ENCODE measurements at regions not wholly inside any gene's neighbourhood (a gene's known extent, or its start where the extent isn't known, plus 50 kb on each side); places are given as distances from the start of the nearest gene placed in this dataset.
A peak's percentile ranks its signal among the peaks of the same experiment; 100 is the strongest.

- Histone ChIP-seq H3K27me3 (ENCODE audit: insufficient read depth, low read length, poor library complexity, severe bottlenecking) (no peaks in the 10 kb centered on the region), H3K9me3 (ENCODE audit: low read length) (no peaks in the 10 kb centered on the region), H3K27ac (ENCODE audit: low read depth, low read length) (no peak overlapping the region), H3K4me3 (ENCODE audit: low read length) (no peak overlapping the region), H3K36me3 (ENCODE audit: insufficient read depth, low read length) (no peaks in the 10 kb centered on the region), H3K4me1 (ENCODE audit: insufficient read depth, low read length) (no peaks in the 10 kb centered on the region)
- Mint-ChIP-seq H3K36me3 (no peaks in the 10 kb centered on the region), H3K27me3 (peaks cover 0 to 1% of the 10 kb centered on the region in 2 donors), H3K4me3 (no peak overlapping the region), H3K27ac (no peak overlapping the region), H3K4me1 (peaks cover 7 to 14% (median 13%) of the 10 kb centered on the region in 3 donors), H3K9me3 (no peaks in the 10 kb centered on the region)
- DNase-seq: no peak
- ChIA-PET POLR2A (no interaction called here), CTCF (no interaction called here)
Measured at GRCh38 chr5:34497470-34497808, 158.7 kb upstream of the RAI14 start.

- no peaks in the 10 kb centered on the region for H3K9me3 Mint-ChIP-seq
- no peaks in the 10 kb centered on the region for H3K36me3 ChIP-seq (ENCODE audit: insufficient read depth, low read length)
- H3K4me1 Mint-ChIP-seq: peaks cover 7 to 14% (median 13%) of the 10 kb centered on the region in 3 donors
- no peaks in the 10 kb centered on the region for H3K9me3 ChIP-seq (ENCODE audit: low read length)
- peaks cover 3 to 8% of the 10 kb centered on the region in 2 donors for H3K27me3 Mint-ChIP-seq
- no peak for DNase-seq
- H3K36me3 Mint-ChIP-seq: no peaks in the 10 kb centered on the region
- H3K27ac ChIP-seq (ENCODE audit: low read depth, low read length): no peak overlapping the region
- no peaks in the 10 kb centered on the region for H3K4me1 ChIP-seq (ENCODE audit: insufficient read depth, low read length)
- ChIA-PET POLR2A (no interaction called here), CTCF (no interaction called here)
- peak overlapping the region in 2 of 7 donors; percentile 1 to 24 for H3K4me3 Mint-ChIP-seq
- H3K27me3 ChIP-seq (ENCODE audit: insufficient read depth, low read length, poor library complexity, severe bottlenecking): no peaks in the 10 kb centered on the region
- H3K27ac Mint-ChIP-seq: no peak overlapping the region
- no peak overlapping the region for H3K4me3 ChIP-seq (ENCODE audit: low read length)
Measured at GRCh38 chr5:34498572-34498971, 157.6 kb upstream of the RAI14 start.

- no peak overlapping the region for H3K27ac ChIP-seq (ENCODE audit: low read depth, low read length)
- no peaks in the 10 kb centered on the region for H3K9me3 ChIP-seq (ENCODE audit: low read length)
- H3K36me3 ChIP-seq (ENCODE audit: insufficient read depth, low read length): no peaks in the 10 kb centered on the region
- H3K27me3 ChIP-seq (ENCODE audit: insufficient read depth, low read length, poor library complexity, severe bottlenecking): no peaks in the 10 kb centered on the region
- no peaks in the 10 kb centered on the region for H3K4me1 ChIP-seq (ENCODE audit: insufficient read depth, low read length)
- Mint-ChIP-seq H3K4me1 (peaks cover 7 to 14% (median 13%) of the 10 kb centered on the region in 3 donors), H3K27me3 (peaks cover 3 to 13% of the 10 kb centered on the region in 2 donors), H3K36me3 (no peaks in the 10 kb centered on the region), H3K9me3 (no peaks in the 10 kb centered on the region), H3K27ac (peak overlapping the region in 4 of 8 donors; percentile 2 to 32 (median 10)), H3K4me3 (no peak overlapping the region)
- no peak overlapping the region for H3K4me3 ChIP-seq (ENCODE audit: low read length)
- CTCF ChIA-PET: no interaction called here
- DNase-seq: no peak
- POLR2A ChIA-PET: no interaction called here
Measured at GRCh38 chr5:34499001-34499734, 157.0 kb upstream of the RAI14 start.

GRCh38 chr5:34500236-34500847 is 155.8 kb upstream of the RAI14 start:
- no peak overlapping the region for H3K4me3 Mint-ChIP-seq
- DNase-seq: no peak
- H3K4me1 Mint-ChIP-seq: peaks cover 7 to 14% (median 13%) of the 10 kb centered on the region in 3 donors
- H3K27me3 ChIP-seq (ENCODE audit: insufficient read depth, low read length, poor library complexity, severe bottlenecking): no peaks in the 10 kb centered on the region
- no peaks in the 10 kb centered on the region for H3K9me3 ChIP-seq (ENCODE audit: low read length)
- no peaks in the 10 kb centered on the region for H3K9me3 Mint-ChIP-seq
- H3K4me1 ChIP-seq (ENCODE audit: insufficient read depth, low read length): no peaks in the 10 kb centered on the region
- no peaks in the 10 kb centered on the region for H3K36me3 ChIP-seq (ENCODE audit: insufficient read depth, low read length)
- ChIA-PET CTCF (interaction anchor here (1.0 kb wide), 1 partner anchor 10 kb away, joined by 3 read pairs; no protein-coding TSS in a partner anchor), POLR2A (no interaction called here)
- no peaks in the 10 kb centered on the region for H3K36me3 Mint-ChIP-seq
- H3K27me3 Mint-ChIP-seq: peaks cover 10 to 16% of the 10 kb centered on the region in 2 donors
- no peak overlapping the region for H3K4me3 ChIP-seq (ENCODE audit: low read length)
- no peak overlapping the region for H3K27ac Mint-ChIP-seq
- H3K27ac ChIP-seq (ENCODE audit: low read depth, low read length): no peak overlapping the region

GRCh38 chr5:34501016-34501415 is 155.1 kb upstream of the RAI14 start:
- H3K4me3 Mint-ChIP-seq: no peak overlapping the region
- ChIA-PET CTCF (interaction anchor here (1.0 kb wide), 1 partner anchor 10 kb away, joined by 3 read pairs; no protein-coding TSS in a partner anchor), POLR2A (no interaction called here)
- peaks cover 7 to 14% (median 13%) of the 10 kb centered on the region in 3 donors for H3K4me1 Mint-ChIP-seq
- peaks cover 10 to 19% of the 10 kb centered on the region in 2 donors for H3K27me3 Mint-ChIP-seq
- no peaks in the 10 kb centered on the region for H3K9me3 ChIP-seq (ENCODE audit: low read length)
- H3K27me3 ChIP-seq (ENCODE audit: insufficient read depth, low read length, poor library complexity, severe bottlenecking): no peaks in the 10 kb centered on the region
- no peak overlapping the region for H3K27ac ChIP-seq (ENCODE audit: low read depth, low read length)
- no peak for DNase-seq
- H3K36me3 Mint-ChIP-seq: no peaks in the 10 kb centered on the region
- no peak overlapping the region for H3K4me3 ChIP-seq (ENCODE audit: low read length)
- no peaks in the 10 kb centered on the region for H3K4me1 ChIP-seq (ENCODE audit: insufficient read depth, low read length)
- no peak overlapping the region for H3K27ac Mint-ChIP-seq
- H3K36me3 ChIP-seq (ENCODE audit: insufficient read depth, low read length): no peaks in the 10 kb centered on the region
- no peaks in the 10 kb centered on the region for H3K9me3 Mint-ChIP-seq

GRCh38 chr5:34501840-34502239 is 154.3 kb upstream of the RAI14 start:
- no peak for DNase-seq
- H3K36me3 Mint-ChIP-seq: no peaks in the 10 kb centered on the region
- no peak overlapping the region for H3K27ac ChIP-seq (ENCODE audit: low read depth, low read length)
- H3K27ac Mint-ChIP-seq: no peak overlapping the region
- H3K27me3 Mint-ChIP-seq: peaks cover 15 to 24% of the 10 kb centered on the region in 2 donors
- no peaks in the 10 kb centered on the region for H3K4me1 ChIP-seq (ENCODE audit: insufficient read depth, low read length)
- POLR2A ChIA-PET: no interaction called here
- H3K4me1 Mint-ChIP-seq: peaks cover 7 to 14% (median 13%) of the 10 kb centered on the region in 3 donors
- CTCF ChIA-PET: no interaction called here
- no peak overlapping the region for H3K4me3 ChIP-seq (ENCODE audit: low read length)
- H3K9me3 Mint-ChIP-seq: no peaks in the 10 kb centered on the region
- H3K36me3 ChIP-seq (ENCODE audit: insufficient read depth, low read length): no peaks in the 10 kb centered on the region
- H3K27me3 ChIP-seq (ENCODE audit: insufficient read depth, low read length, poor library complexity, severe bottlenecking): no peaks in the 10 kb centered on the region
- no peaks in the 10 kb centered on the region for H3K9me3 ChIP-seq (ENCODE audit: low read length)
- H3K4me3 Mint-ChIP-seq: no peak overlapping the region

GRCh38 chr5:34502581-34502980 is 153.5 kb upstream of the RAI14 start:
- Mint-ChIP-seq H3K4me3 (no peak overlapping the region), H3K4me1 (peaks cover 7 to 14% (median 13%) of the 10 kb centered on the region in 3 donors), H3K27me3 (peaks cover 18 to 32% of the 10 kb centered on the region in 2 donors), H3K27ac (no peak overlapping the region), H3K36me3 (no peaks in the 10 kb centered on the region), H3K9me3 (no peaks in the 10 kb centered on the region)
- Histone ChIP-seq H3K4me1 (ENCODE audit: insufficient read depth, low read length) (no peaks in the 10 kb centered on the region), H3K4me3 (ENCODE audit: low read length) (no peak overlapping the region), H3K27me3 (ENCODE audit: insufficient read depth, low read length, poor library complexity, severe bottlenecking) (no peaks in the 10 kb centered on the region), H3K36me3 (ENCODE audit: insufficient read depth, low read length) (no peaks in the 10 kb centered on the region), H3K9me3 (ENCODE audit: low read length) (no peaks in the 10 kb centered on the region), H3K27ac (ENCODE audit: low read depth, low read length) (no peak overlapping the region)
- DNase-seq: no peak
- ChIA-PET CTCF (no interaction called here), POLR2A (no interaction called here)

GRCh38 chr5:34503379-34504253 is 152.5 kb upstream of the RAI14 start:
- ChIA-PET POLR2A (no interaction called here), CTCF (no interaction called here)
- no peak for DNase-seq
- Histone ChIP-seq H3K27me3 (ENCODE audit: insufficient read depth, low read length, poor library complexity, severe bottlenecking) (no peaks in the 10 kb centered on the region), H3K27ac (ENCODE audit: low read depth, low read length) (no peak overlapping the region), H3K9me3 (ENCODE audit: low read length) (no peaks in the 10 kb centered on the region), H3K4me3 (ENCODE audit: low read length) (no peak overlapping the region), H3K36me3 (ENCODE audit: insufficient read depth, low read length) (no peaks in the 10 kb centered on the region), H3K4me1 (ENCODE audit: insufficient read depth, low read length) (no peaks in the 10 kb centered on the region)
- no peaks in the 10 kb centered on the region for H3K36me3 Mint-ChIP-seq
- no peaks in the 10 kb centered on the region for H3K9me3 Mint-ChIP-seq
- peaks cover 18 to 41% of the 10 kb centered on the region in 2 donors for H3K27me3 Mint-ChIP-seq
- no peak overlapping the region for H3K4me3 Mint-ChIP-seq
- H3K4me1 Mint-ChIP-seq: peaks cover 6 to 10% (median 9%) of the 10 kb centered on the region in 3 donors
- H3K27ac Mint-ChIP-seq: peak overlapping the region in 1 of 8 donors; percentile 40

Data from CD8-positive, alpha-beta memory T cell (primary cell).